Uterus (tissue), 2 donors: ENCODE measurements at regions not wholly inside any gene's neighbourhood (a gene's known extent, or its start where the extent isn't known, plus 50 kb on each side); places are given as distances from the start of the nearest gene placed in this dataset.

Experiments
- POLR2A ChIP-seq, 2 donors: fragments of 450-650 bp; IDR thresholded peaks; one replicate each; pipeline ENCODE4 v1.6.1; 2016; ENCODE audit warnings: antibody characterized with exemption in 2 of 2, mild to moderate bottlenecking in 1 of 2, moderate library complexity in 1 of 2
- TF ChIP-seq, protein P1 (sequence below), 4 experiments: fragments of 200-600 bp in 2 of 4; fragments of 450-650 bp in 2 of 4; sonication (generic) in 2 of 4; IDR thresholded peaks; one replicate each; pipeline ENCODE4 v1.5.1; 2016 to 2019; ENCODE audit warnings: antibody characterized with exemption in 4 of 4, mild to moderate bottlenecking in 2 of 4, moderate library complexity in 1 of 4

DNA sequence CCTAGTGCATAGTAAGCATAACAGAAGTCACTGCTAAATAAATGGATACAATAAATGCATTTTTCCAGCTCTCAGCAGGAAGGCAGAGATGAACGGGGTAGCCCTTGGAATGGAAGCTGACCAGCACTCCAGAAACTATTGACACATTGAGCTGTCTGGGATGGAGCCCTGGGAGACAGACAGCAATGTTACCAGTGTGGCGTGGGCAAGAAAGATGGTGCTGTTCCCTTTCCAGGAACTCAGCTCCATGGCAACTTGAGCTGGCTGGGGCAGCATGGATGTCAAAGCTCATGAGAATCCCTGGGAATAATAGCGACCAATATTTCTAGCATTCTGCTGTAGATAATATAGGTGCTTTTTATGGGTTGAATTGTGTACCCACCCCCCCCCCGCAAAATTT, 104.3 kb upstream of the PTPRT start:
- TF ChIP-seq, protein P1, sequence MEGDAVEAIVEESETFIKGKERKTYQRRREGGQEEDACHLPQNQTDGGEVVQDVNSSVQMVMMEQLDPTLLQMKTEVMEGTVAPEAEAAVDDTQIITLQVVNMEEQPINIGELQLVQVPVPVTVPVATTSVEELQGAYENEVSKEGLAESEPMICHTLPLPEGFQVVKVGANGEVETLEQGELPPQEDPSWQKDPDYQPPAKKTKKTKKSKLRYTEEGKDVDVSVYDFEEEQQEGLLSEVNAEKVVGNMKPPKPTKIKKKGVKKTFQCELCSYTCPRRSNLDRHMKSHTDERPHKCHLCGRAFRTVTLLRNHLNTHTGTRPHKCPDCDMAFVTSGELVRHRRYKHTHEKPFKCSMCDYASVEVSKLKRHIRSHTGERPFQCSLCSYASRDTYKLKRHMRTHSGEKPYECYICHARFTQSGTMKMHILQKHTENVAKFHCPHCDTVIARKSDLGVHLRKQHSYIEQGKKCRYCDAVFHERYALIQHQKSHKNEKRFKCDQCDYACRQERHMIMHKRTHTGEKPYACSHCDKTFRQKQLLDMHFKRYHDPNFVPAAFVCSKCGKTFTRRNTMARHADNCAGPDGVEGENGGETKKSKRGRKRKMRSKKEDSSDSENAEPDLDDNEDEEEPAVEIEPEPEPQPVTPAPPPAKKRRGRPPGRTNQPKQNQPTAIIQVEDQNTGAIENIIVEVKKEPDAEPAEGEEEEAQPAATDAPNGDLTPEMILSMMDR (IDR thresholded peaks at IDR 0.05) = no peak
- no peak for TF ChIP-seq POLR2A (IDR thresholded peaks at IDR 0.05)
